SK-N-SH (cell line): ENCODE measurements at regions not wholly inside any gene's neighbourhood (a gene's known extent, or its start where the extent isn't known, plus 50 kb on each side); places are given as distances from the start of the nearest gene placed in this dataset.

ENCODE experiments used
- CTCF ChIA-PET: fragments of 300-600, 350-600 bp; formaldehyde crosslinking; extraction: SDS; loops from one replicate; lab custom pipeline; 2021; lab: Yijun Ruan, JAX
- POLR2A ChIA-PET: fragments of 350-600 bp; sonication (Branson Sonifier 250); formaldehyde crosslinking; extraction: SDS; loops from one replicate; lab custom pipeline; 2020; ENCODE audit warnings: antibody characterized with exemption, inconsistent platforms; lab: Yijun Ruan, JAX
- DNase-seq: peaks from one replicate; pipeline ENCODE4 v3.0.0; 2012
- H2AFZ ChIP-seq: fragments of 200-600 bp; sonication (generic); 2 replicates; pipeline ENCODE4 v1.8.1; 2016; ENCODE audit warnings: antibody characterized with exemption, mild to moderate bottlenecking, low read depth
- H3F3A ChIP-seq: fragments of 200-600 bp; sonication (generic); replicated peaks from 2 replicates; pipeline ENCODE3; 2016; ENCODE audit warnings: antibody characterized with exemption, mild to moderate bottlenecking; ENCODE audit not compliant: insufficient read depth
- H3K27ac ChIP-seq, 2 experiments: fragments of 200-500 bp in 1 of 2; fragments of 200-600 bp in 1 of 2; sonication (Bioruptor generic) in 1 of 2; sonication (generic), shearing (Covaris generic) in 1 of 2; 2 replicates each; pipeline versions ENCODE4 v1.5.1 to v1.6.1; 2014 to 2016; ENCODE audit warnings: low read depth in 2 of 2, inconsistent platforms in 1 of 2, low read length in 1 of 2, mild to moderate bottlenecking in 1 of 2, mixed read lengths in 1 of 2
- H3K27me3 ChIP-seq: fragments of 200-600 bp; sonication (generic), shearing (Covaris generic); 2 replicates; pipeline ENCODE4 v1.6.1; 2016; ENCODE audit warnings: mixed run types; ENCODE audit not compliant: insufficient read depth
- H3K36me3 ChIP-seq, 2 experiments: fragments of 200-500 bp in 1 of 2; fragments of 200-600 bp in 1 of 2; sonication (Bioruptor generic) in 1 of 2; sonication (generic) in 1 of 2; replicated peaks in 1 of 2; 2 replicates each; pipeline versions ENCODE3 to v1.5.1; 2014 to 2016; ENCODE audit warnings: low read length in 1 of 2, mild to moderate bottlenecking in 1 of 2; ENCODE audit not compliant: insufficient read depth in 2 of 2, control insufficient read depth in 1 of 2
- H3K4me1 ChIP-seq, 2 experiments: fragments of 200-500 bp in 1 of 2; fragments of 200-600 bp in 1 of 2; sonication (Bioruptor generic) in 1 of 2; sonication (generic), shearing (Covaris generic) in 1 of 2; 2 replicates each; pipeline versions ENCODE4 v1.5.1 to v1.6.1; 2014 to 2016; ENCODE audit warnings: low read depth in 1 of 2, low read length in 1 of 2, mixed run types in 1 of 2; ENCODE audit not compliant: insufficient read depth in 2 of 2, control insufficient read depth in 1 of 2
- H3K4me2 ChIP-seq: fragments of 200-600 bp; sonication (generic), shearing (Covaris generic); 2 replicates; pipeline ENCODE4 v1.6.1; 2017; ENCODE audit warnings: mixed run types
- H3K4me3 ChIP-seq, 2 experiments: fragments of 200-500 bp in 1 of 2; fragments of 200-600 bp in 1 of 2; sonication (Bioruptor generic) in 1 of 2; sonication (generic), shearing (Covaris generic) in 1 of 2; 2 replicates each; pipeline versions ENCODE4 v1.5.1 to v1.8.1; 2014 to 2016; ENCODE audit warnings: low read depth in 2 of 2, inconsistent platforms in 1 of 2, low read length in 1 of 2, mild to moderate bottlenecking in 1 of 2, mixed read lengths in 1 of 2, moderate library complexity in 1 of 2
- H3K79me2 ChIP-seq: fragments of 200-600 bp; sonication (generic); 2 replicates; pipeline ENCODE4 v1.8.1; 2017; ENCODE audit warnings: mild to moderate bottlenecking; ENCODE audit not compliant: insufficient read depth
- H3K9ac ChIP-seq: fragments of 200-600 bp; sonication (generic); 2 replicates; pipeline ENCODE4 v1.6.1; 2017; ENCODE audit warnings: mixed run types
- H3K9me2 ChIP-seq: fragments of 200-600 bp; sonication (generic); 2 replicates; pipeline ENCODE4 v1.6.1; 2017; ENCODE audit warnings: mixed run types
- H3K9me3 ChIP-seq: fragments of 200-600 bp; sonication (generic); 2 replicates; pipeline ENCODE4 v1.6.1; 2017; ENCODE audit warnings: mixed run types, mild to moderate bottlenecking, moderate library complexity
- H4K20me1 ChIP-seq: fragments of 200-600 bp; sonication (generic); 2 replicates; pipeline ENCODE4 v1.6.1; 2017; ENCODE audit warnings: mild to moderate bottlenecking, mixed run types; ENCODE audit not compliant: insufficient read depth
- CHD2 ChIP-seq: fragments of 150-350 bp; IDR thresholded peaks from 2 replicates; pipeline ENCODE4 v1.6.1; 2018; ENCODE audit warnings: low read length; ENCODE audit not compliant: partially characterized antibody
- ELF1 ChIP-seq: IDR thresholded peaks from 2 replicates; pipeline ENCODE4 v1.4.0; 2012
- EP300 ChIP-seq, 2 experiments: IDR thresholded peaks; 2 replicates each; pipeline versions ENCODE4 v1.4.0 to v1.6.1; 2012; ENCODE audit warnings: borderline replicate concordance in 1 of 2, low read depth in 1 of 2, low read length in 1 of 2
- FOXM1 ChIP-seq: IDR thresholded peaks from 2 replicates; pipeline ENCODE4 v1.4.0; 2012; ENCODE audit warnings: low read depth, mild to moderate bottlenecking
- GABPA ChIP-seq: IDR thresholded peaks from 2 replicates; pipeline ENCODE4 v1.4.0; 2012; ENCODE audit warnings: low read depth, mild to moderate bottlenecking
- GATA2 ChIP-seq: sonication (generic); formaldehyde crosslinking; IDR thresholded peaks from 2 replicates; pipeline ENCODE4 v1.5.0; 2020; ENCODE audit warnings: mild to moderate bottlenecking, missing genetic modification reagents
- MXI1 ChIP-seq: IDR thresholded peaks from 2 replicates; pipeline ENCODE4 v1.6.1; 2012; ENCODE audit warnings: mild to moderate bottlenecking, low read depth, low read length, improper control_type of control experiment
- NFIC ChIP-seq: IDR thresholded peaks from 2 replicates; pipeline ENCODE4 v1.4.0; 2012; ENCODE audit warnings: borderline replicate concordance
- NRF1 ChIP-seq: IDR thresholded peaks from 2 replicates; pipeline ENCODE4 v1.6.1; 2012; ENCODE audit warnings: low read depth, mild to moderate bottlenecking, low read length
- PBX3 ChIP-seq: IDR thresholded peaks from 2 replicates; pipeline ENCODE4; 2012
- POLR2AphosphoS5 ChIP-seq: IDR thresholded peaks from 2 replicates; pipeline ENCODE4 v1.6.1; 2012; ENCODE audit warnings: low read depth, low read length
- RAD21 ChIP-seq: IDR thresholded peaks from 2 replicates; pipeline ENCODE4 v1.6.1; 2012; ENCODE audit warnings: mild to moderate bottlenecking, low read length
- RXRA ChIP-seq: IDR thresholded peaks from 2 replicates; pipeline ENCODE4 v1.4.0; 2012; ENCODE audit warnings: low read depth, mild to moderate bottlenecking, borderline replicate concordance
- SIN3A ChIP-seq: IDR thresholded peaks from 2 replicates; pipeline ENCODE4 v1.6.1; 2012; ENCODE audit warnings: low read depth, mild to moderate bottlenecking, low read length, moderate library complexity, borderline replicate concordance
- TEAD4 ChIP-seq: IDR thresholded peaks from 2 replicates; pipeline ENCODE4 v1.4.0; 2012; ENCODE audit warnings: mild to moderate bottlenecking, borderline replicate concordance; ENCODE audit not compliant: insufficient read depth
- WGBS: methylation state at CpG from one replicate; pipeline ENCODE4 v1.1.6; 2017; ENCODE audit warnings: low lambda C conversion rate; 5-methylcytosine and 5-hydroxymethylcytosine counted together
- TF ChIP-seq, protein P1 (sequence below): fragments of 150-350 bp; IDR thresholded peaks from 2 replicates; pipeline ENCODE4 v1.6.1; 2017; ENCODE audit warnings: antibody characterized with exemption, low read length, low read depth, borderline replicate concordance
- TF ChIP-seq, protein P2 (sequence below): fragments of 200-600 bp; sonication (generic); IDR thresholded peaks from 2 replicates; pipeline ENCODE4 v1.6.1; 2017; ENCODE audit warnings: antibody characterized with exemption, mild to moderate bottlenecking, moderate library complexity

- no peak for TF ChIP-seq CHD2
- no peak for TF ChIP-seq RAD21
- no peak for TF ChIP-seq ELF1
- TF ChIP-seq, protein P1, sequence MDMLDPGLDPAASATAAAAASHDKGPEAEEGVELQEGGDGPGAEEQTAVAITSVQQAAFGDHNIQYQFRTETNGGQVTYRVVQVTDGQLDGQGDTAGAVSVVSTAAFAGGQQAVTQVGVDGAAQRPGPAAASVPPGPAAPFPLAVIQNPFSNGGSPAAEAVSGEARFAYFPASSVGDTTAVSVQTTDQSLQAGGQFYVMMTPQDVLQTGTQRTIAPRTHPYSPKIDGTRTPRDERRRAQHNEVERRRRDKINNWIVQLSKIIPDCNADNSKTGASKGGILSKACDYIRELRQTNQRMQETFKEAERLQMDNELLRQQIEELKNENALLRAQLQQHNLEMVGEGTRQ: no peak
- no peak for TF ChIP-seq RXRA
- TF ChIP-seq GATA2 (CRISPR knock-in tag): no peak
- TF ChIP-seq TEAD4: no peak
- no peak for TF ChIP-seq EP300 (IDR thresholded peaks at IDR 0.05; ENCODE audit: borderline replicate concordance in 1 of 2, low read depth in 1 of 2, low read length in 1 of 2)
- TF ChIP-seq SIN3A: no peak
- TF ChIP-seq GABPA: no peak
- no peak for TF ChIP-seq MXI1
- TF ChIP-seq POLR2AphosphoS5: no peak
- TF ChIP-seq NRF1: no peak
- TF ChIP-seq NFIC: no peak
- TF ChIP-seq PBX3: no peak
- no peak for TF ChIP-seq FOXM1
- TF ChIP-seq, protein P2, sequence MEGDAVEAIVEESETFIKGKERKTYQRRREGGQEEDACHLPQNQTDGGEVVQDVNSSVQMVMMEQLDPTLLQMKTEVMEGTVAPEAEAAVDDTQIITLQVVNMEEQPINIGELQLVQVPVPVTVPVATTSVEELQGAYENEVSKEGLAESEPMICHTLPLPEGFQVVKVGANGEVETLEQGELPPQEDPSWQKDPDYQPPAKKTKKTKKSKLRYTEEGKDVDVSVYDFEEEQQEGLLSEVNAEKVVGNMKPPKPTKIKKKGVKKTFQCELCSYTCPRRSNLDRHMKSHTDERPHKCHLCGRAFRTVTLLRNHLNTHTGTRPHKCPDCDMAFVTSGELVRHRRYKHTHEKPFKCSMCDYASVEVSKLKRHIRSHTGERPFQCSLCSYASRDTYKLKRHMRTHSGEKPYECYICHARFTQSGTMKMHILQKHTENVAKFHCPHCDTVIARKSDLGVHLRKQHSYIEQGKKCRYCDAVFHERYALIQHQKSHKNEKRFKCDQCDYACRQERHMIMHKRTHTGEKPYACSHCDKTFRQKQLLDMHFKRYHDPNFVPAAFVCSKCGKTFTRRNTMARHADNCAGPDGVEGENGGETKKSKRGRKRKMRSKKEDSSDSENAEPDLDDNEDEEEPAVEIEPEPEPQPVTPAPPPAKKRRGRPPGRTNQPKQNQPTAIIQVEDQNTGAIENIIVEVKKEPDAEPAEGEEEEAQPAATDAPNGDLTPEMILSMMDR: no peak
These were observed 77.1 kb downstream of the SOD2 start for GRCh38 chr6:159615918-159616317.

More at GRCh38 chr6:159615918-159616317, 77.1 kb downstream of the SOD2 start:
- Histone ChIP-seq H3K4me2 (no peak overlapping the region), H3K9me3 (no peaks in the 10 kb centered on the region), H3K9me2 (no peaks in the 10 kb centered on the region), H3K4me3 (no peak overlapping the region), H3K27me3 (no peaks in the 10 kb centered on the region), H4K20me1 (no peaks in the 10 kb centered on the region), H3K4me1 (no peaks in the 10 kb centered on the region), H3K36me3 (no peaks in the 10 kb centered on the region), H3K79me2 (no peaks in the 10 kb centered on the region), H2AFZ (no peak overlapping the region), H3K9ac (no peak overlapping the region), H3K27ac (no peak overlapping the region), H3F3A (no peaks in the 10 kb centered on the region)
- ChIA-PET POLR2A (no interaction called here), CTCF (interaction anchor here (0.9 kb wide), 1 partner anchor 11 kb away, joined by 3 read pairs; no protein-coding TSS in a partner anchor)
- WGBS: 5% methylated on average over 3 of the region's 3 CpGs
- DNase-seq: no peak
